ENCODE measurements at regions not wholly inside any gene's neighbourhood (a gene's known extent, or its start where the extent isn't known, plus 50 kb on each side); places are given as distances from the start of the nearest gene placed in this dataset.
"Not testable (repeated sequence)": the region's sequence is repeated elsewhere in the genome, so short reads cannot be mapped to it uniquely, and the experiment has no call there.

- not testable (repeated sequence) for TF ChIP-seq CTCF, POLR2A, POLR2AphosphoS5 (IDR thresholded peaks at IDR 0.05)
Measured at GRCh38 chr21:13981176-13982087, 229.3 kb downstream of the LIPI start.

All from breast epithelium (tissue), 3 donors.